COLO668 (cell line): ENCODE measurements at regions not wholly inside any gene's neighbourhood (a gene's known extent, or its start where the extent isn't known, plus 50 kb on each side); places are given as distances from the start of the nearest gene placed in this dataset.
A peak's percentile ranks its signal among the peaks of the same experiment; 100 is the strongest.

Experiments
- DNase-seq: peaks from one replicate; lab custom pipeline; 2025; ENCODE audit not compliant: unreplicated experiment; lab: John Stamatoyannopoulos, UW

- DNase-seq: no peak
Observed at GRCh38 chr4:100738196-100739165, 220.7 kb upstream of the EMCN start.

- no peak for DNase-seq
Observed at GRCh38 chr4:100736641-100737451, 219.0 kb upstream of the EMCN start.

- DNase-seq: no peak
Observed at GRCh38 chr4:100728861-100729260, 211.0 kb upstream of the EMCN start.

- DNase-seq: no peak
Observed at GRCh38 chr4:100722866-100723459, 205.1 kb upstream of the EMCN start.

GRCh38 chr4:100722133-100722532, 204.3 kb upstream of the EMCN start:
- DNase-seq: no peak

GRCh38 chr4:100721490-100721889, 203.7 kb upstream of the EMCN start:
- no peak for DNase-seq

- DNase-seq: no peak
Observed at GRCh38 chr4:100721077-100721476, 203.3 kb upstream of the EMCN start.

- DNase-seq: no peak
Observed at GRCh38 chr4:100716416-100716815, 198.6 kb upstream of the EMCN start.

- DNase-seq: no peak
Observed at GRCh38 chr4:100708776-100709175, 191.0 kb upstream of the EMCN start.

- no peak for DNase-seq
Observed at GRCh38 chr4:100707786-100708185, 190.0 kb upstream of the EMCN start.

- DNase-seq: no peak
Observed at GRCh38 chr4:100696531-100696930, 178.7 kb upstream of the EMCN start.

GRCh38 chr4:100695871-100696270, 178.0 kb upstream of the EMCN start:
- DNase-seq: no peak

- DNase-seq: no peak
Observed at GRCh38 chr4:100695039-100695654, 177.3 kb upstream of the EMCN start.

- DNase-seq: no peak
Observed at GRCh38 chr4:100694467-100694866, 176.6 kb upstream of the EMCN start.

- no peak for DNase-seq
Observed at GRCh38 chr4:100690812-100691211, 173.0 kb upstream of the EMCN start.

GRCh38 chr4:100688368-100688767, 170.5 kb upstream of the EMCN start:
- no peak for DNase-seq

GRCh38 chr4:100682477-100683218, 164.8 kb upstream of the EMCN start:
- DNase-seq: no peak

GRCh38 chr4:100681289-100681688, 163.5 kb upstream of the EMCN start:
- DNase-seq: no peak

GRCh38 chr4:100679926-100680325, 162.1 kb upstream of the EMCN start:
- peak; percentile 20 for DNase-seq

GRCh38 chr4:100674976-100675375, 157.2 kb upstream of the EMCN start:
- no peak for DNase-seq
